IPS-18c (cell line): ENCODE measurements at regions not wholly inside any gene's neighbourhood (a gene's known extent, or its start where the extent isn't known, plus 50 kb on each side); places are given as distances from the start of the nearest gene placed in this dataset.
"Not testable (repeated sequence)": the region's sequence is repeated elsewhere in the genome, so short reads cannot be mapped to it uniquely, and the experiment has no call there.

Source experiments
- H3K4me3 ChIP-seq: 2 replicates; pipeline ENCODE4 v1.7.0; 2013; ENCODE audit warnings: low read depth, mild to moderate bottlenecking, low read length, moderate library complexity; ENCODE audit not compliant: insufficient read depth
- H3K9me3 ChIP-seq: one replicate; pipeline ENCODE4 v1.6.1; 2013; ENCODE audit warnings: mild to moderate bottlenecking, low read length, moderate library complexity; ENCODE audit not compliant: control insufficient read depth, insufficient read depth

GRCh38 chr5:117559005-117559844 is 984.6 kb upstream of the SEMA6A start:
- Histone ChIP-seq H3K9me3 (no peaks in the 10 kb centered on the region), H3K4me3 (no peak overlapping the region)

- Histone ChIP-seq H3K9me3 (no peaks in the 10 kb centered on the region), H3K4me3 (no peak overlapping the region)
Measured at GRCh38 chr5:117551236-117551635, 976.6 kb upstream of the SEMA6A start.

DNA sequence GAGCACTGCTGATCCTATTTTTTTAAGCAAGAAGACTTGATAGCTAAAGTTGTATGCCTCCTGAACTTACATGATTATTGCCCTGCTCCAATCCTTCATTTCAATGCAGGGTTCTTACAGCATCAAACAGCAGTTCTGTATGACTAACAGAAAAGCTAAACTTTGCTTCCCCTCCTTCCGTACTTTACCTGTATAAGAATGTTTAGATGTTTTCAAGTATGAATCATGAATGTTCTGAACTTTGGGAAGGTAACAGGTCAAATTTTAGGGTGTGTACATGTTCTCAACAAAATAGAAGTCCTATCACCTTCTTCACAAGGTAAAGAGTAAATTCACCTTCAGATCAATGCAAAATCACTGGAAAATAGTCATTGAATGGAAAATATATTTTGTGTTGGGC is 972.6 kb upstream of the SEMA6A start:
- Histone ChIP-seq H3K9me3 (no peaks in the 10 kb centered on the region), H3K4me3 (no peak overlapping the region)

GRCh38 chr5:117539692-117540091 is 965.1 kb upstream of the SEMA6A start:
- H3K9me3 ChIP-seq, result no peaks in the 10 kb centered on the region
- no peak overlapping the region for H3K4me3 ChIP-seq

- Histone ChIP-seq H3K9me3 (no peaks in the 10 kb centered on the region), H3K4me3 (no peak overlapping the region)
Measured at GRCh38 chr5:117533792-117534191, 959.2 kb upstream of the SEMA6A start.

DNA sequence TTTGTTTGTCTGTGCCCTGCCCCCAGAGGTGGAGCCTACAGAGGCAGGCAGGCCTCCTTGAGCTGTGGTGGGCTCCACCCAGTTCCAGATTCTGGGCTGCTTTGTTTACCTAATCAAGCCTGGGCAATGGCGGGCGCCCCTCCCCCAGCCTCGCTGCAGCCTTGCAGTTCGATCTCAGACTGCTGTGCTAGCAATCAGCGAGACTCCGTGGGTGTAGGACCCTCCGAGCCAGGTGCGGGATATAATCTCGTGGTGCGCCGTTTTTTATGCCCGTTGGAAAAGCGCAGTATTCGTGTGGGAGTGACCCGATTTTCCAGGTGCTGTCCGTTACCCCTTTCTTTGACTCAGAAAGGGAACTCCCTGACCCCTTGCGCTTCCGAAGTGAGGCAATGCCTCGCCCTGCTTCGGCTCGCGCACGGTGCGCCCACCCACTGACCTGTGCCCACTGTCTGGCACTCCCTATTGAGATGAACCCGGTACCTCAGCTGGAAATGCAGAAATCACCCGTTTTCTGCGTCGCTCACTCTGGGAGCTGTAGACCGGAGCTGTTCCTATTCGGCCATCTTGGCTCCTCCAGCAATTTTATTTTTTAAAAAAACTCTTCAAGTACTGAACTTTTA is 958.5 kb upstream of the SEMA6A start:
- H3K4me3 ChIP-seq, result not testable (repeated sequence)

DNA sequence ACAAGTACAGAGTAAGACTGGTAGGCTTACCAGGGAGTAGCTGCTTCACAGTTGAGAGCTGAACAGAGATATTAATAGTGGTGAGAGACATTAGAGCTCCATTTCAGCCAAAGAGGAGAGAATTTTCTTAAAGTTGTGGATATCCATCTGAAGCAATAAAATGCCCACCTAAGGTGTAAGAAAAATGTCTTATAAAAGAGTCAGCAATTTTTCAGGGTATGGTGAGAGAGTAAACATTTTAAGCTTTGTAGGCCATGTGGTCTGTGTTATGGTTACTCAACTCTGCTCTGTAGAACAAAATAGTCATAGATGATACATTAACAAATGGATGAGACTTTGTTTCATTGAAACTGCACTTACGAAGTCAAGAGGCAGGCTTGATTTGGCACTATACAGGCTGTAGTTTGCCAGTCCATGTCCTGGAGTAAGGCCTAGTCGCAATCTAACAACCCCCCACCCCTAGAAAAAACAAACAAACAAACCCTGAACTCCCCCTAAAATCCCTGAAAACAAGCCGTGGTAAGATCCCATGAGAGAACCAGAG is 945.4 kb upstream of the SEMA6A start:
- no peaks in the 10 kb centered on the region for H3K9me3 ChIP-seq
- H3K4me3 ChIP-seq, result no peak overlapping the region

More for the DNA sequence above, 958.5 kb upstream of the SEMA6A start:
- not testable (repeated sequence) for H3K9me3 ChIP-seq

- H3K9me3 ChIP-seq, result no peaks in the 10 kb centered on the region
Measured at GRCh38 chr5:117504305-117504704, 929.7 kb upstream of the SEMA6A start.

DNA sequence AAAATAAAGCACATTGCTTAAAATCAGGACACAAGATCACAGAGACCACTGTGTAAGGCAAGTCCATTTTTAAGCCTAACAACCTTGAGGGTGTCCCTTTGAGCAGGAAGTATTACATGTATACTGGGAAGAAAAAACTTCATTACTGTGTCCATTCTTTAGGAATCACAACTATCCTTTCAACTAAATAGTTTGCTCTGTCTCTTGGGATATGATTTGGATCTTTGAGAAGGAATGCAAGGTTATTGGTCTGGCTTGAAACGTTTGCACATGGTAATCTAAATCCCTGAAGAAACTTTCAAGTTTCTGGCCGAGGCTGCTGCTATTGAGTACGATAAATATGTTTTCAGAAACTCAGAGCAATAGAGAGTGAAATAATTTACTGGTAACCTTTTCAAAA is 923.0 kb upstream of the SEMA6A start:
- H3K4me3 ChIP-seq, result no peak overlapping the region

More at GRCh38 chr5:117504305-117504704, 929.7 kb upstream of the SEMA6A start:
- no peak overlapping the region for H3K4me3 ChIP-seq

GRCh38 chr5:117496801-117497200 is 922.2 kb upstream of the SEMA6A start:
- H3K4me3 ChIP-seq, result no peak overlapping the region
- no peaks in the 10 kb centered on the region for H3K9me3 ChIP-seq

More for the DNA sequence above, 923.0 kb upstream of the SEMA6A start:
- H3K9me3 ChIP-seq, result no peaks in the 10 kb centered on the region

- H3K4me3 ChIP-seq, result no peak overlapping the region
- H3K9me3 ChIP-seq, result no peaks in the 10 kb centered on the region
Measured at GRCh38 chr5:117494188-117494587, 919.6 kb upstream of the SEMA6A start.

GRCh38 chr5:117488976-117489500 is 914.4 kb upstream of the SEMA6A start:
- Histone ChIP-seq H3K9me3 (no peaks in the 10 kb centered on the region), H3K4me3 (no peak overlapping the region)

DNA sequence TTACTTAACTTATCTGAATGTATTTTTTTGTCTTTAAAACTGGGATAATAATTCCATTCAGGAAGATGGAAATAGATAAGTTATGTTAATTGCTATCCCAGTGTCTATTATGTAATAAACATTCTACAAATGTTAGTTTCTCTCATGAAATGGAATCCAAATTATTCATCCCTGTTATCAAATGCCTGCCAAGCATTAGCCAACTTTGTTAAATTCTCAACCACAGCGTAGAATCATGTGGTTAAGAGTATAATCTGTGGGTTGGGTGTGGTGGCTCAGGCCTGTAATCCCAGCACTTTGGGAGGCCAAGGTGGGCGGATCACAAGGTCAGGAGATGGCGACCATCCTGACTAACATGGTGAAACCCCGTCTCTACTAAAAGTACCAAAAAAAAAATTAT is 912.9 kb upstream of the SEMA6A start:
- no peak overlapping the region for H3K4me3 ChIP-seq
- no peaks in the 10 kb centered on the region for H3K9me3 ChIP-seq

DNA sequence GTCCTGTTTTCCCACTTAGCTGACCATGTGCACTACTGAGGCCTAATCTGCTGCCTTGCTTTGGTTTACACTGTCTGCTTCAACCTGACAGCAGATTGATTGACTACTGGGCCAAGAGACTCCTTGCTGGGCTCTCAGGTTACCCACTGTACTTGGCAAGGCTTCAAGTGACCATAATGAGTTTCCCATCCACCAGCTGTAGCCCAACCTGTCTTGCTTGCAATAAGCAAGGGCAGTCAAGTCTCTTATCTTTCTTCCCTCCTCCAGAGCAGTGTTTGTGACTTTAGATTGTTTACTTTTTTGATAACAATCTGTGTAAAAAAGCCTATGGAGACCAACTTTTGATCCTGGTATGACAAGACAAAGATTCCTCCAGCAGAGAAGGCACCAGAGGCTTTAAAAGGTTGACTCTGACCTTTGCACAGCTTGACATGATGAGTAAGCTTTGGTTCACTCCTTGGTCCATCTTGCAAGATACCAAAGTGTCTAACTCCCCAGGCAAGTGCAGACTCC is 912.3 kb upstream of the SEMA6A start:
- no peaks in the 10 kb centered on the region for H3K9me3 ChIP-seq

DNA sequence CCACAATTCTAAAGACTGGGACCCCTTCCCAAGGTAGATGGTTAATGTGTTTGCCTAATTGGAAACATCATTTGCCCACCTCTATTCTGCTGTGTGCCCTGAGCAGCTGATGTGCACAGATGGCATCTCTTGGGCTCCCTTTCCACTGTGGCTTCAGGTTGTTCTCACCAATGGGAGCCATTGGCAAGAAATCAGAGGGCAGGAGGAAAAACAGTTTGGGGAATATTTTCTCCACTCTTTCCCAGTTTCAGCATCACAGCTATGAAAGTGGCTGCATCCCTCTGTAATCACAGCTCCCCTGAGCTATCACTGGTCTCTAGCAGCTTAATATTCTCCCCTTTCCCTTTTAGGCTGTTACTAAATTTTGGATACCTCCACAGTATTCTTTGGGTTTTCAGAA is 911.6 kb upstream of the SEMA6A start:
- Histone ChIP-seq H3K4me3 (no peak overlapping the region), H3K9me3 (no peaks in the 10 kb centered on the region)

More for the DNA sequence above, 912.3 kb upstream of the SEMA6A start:
- H3K4me3 ChIP-seq, result no peak overlapping the region

DNA sequence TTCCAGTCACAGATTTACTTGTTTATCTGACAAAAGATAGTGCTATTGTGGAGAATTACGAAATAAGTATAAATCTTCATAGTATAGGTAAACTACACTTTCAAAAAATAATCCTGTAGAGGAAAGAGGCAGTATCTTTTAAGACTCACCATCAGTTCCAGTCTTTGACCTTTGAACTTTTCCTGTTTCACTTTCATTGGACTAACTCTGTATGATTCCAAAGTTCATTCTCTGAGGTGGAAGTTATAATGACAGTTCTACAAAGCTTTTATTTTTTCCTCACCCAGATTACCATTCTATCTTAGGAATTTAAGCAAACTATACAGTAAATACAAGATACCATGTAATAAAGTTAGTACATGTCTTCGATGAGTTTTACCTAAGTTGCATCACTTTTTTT is 901.3 kb upstream of the SEMA6A start:
- no peaks in the 10 kb centered on the region for H3K9me3 ChIP-seq
- H3K4me3 ChIP-seq, result no peak overlapping the region

- no peak overlapping the region for H3K4me3 ChIP-seq
- no peaks in the 10 kb centered on the region for H3K9me3 ChIP-seq
Measured at GRCh38 chr5:117473165-117473564, 898.5 kb upstream of the SEMA6A start.
